ENCODE measurements at regions not wholly inside any gene's neighbourhood (a gene's known extent, or its start where the extent isn't known, plus 50 kb on each side); places are given as distances from the start of the nearest gene placed in this dataset.

DNA sequence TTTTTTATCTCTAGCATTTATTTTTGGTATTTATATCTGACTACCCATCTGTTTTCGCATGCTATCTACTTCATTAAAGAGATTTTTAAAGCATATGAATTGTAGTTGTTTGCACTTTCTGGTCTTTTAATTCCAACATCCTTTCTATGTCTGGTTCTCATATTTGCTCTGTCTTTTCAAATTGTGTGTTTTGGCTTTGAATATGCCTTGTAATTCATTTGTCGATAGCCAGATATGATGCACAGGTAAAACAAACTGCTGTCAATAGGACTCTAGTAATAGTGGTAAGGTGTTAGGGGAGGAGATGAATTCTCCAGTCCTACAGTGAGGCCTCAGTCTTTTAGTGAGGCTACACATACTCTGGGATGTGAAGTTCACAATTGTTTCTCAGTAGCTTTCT, 530.8 kb upstream of the CCDC179 start (continued):
- no peak for TF ChIP-seq PATZ1 (CRISPR knock-in tag; IDR thresholded peaks at IDR 0.05; ENCODE audit: borderline replicate concordance)

GRCh38 chr11:23398052-23398451, 537.8 kb upstream of the CCDC179 start:
- TF ChIP-seq TCF4 (CRISPR knock-in tag; IDR thresholded peaks at IDR 0.05; ENCODE audit: borderline replicate concordance) (no peak), BACH2 (CRISPR knock-in tag; IDR thresholded peaks at IDR 0.05; ENCODE audit: borderline replicate concordance) (no peak)
- TF ChIP-seq, protein P1, sequence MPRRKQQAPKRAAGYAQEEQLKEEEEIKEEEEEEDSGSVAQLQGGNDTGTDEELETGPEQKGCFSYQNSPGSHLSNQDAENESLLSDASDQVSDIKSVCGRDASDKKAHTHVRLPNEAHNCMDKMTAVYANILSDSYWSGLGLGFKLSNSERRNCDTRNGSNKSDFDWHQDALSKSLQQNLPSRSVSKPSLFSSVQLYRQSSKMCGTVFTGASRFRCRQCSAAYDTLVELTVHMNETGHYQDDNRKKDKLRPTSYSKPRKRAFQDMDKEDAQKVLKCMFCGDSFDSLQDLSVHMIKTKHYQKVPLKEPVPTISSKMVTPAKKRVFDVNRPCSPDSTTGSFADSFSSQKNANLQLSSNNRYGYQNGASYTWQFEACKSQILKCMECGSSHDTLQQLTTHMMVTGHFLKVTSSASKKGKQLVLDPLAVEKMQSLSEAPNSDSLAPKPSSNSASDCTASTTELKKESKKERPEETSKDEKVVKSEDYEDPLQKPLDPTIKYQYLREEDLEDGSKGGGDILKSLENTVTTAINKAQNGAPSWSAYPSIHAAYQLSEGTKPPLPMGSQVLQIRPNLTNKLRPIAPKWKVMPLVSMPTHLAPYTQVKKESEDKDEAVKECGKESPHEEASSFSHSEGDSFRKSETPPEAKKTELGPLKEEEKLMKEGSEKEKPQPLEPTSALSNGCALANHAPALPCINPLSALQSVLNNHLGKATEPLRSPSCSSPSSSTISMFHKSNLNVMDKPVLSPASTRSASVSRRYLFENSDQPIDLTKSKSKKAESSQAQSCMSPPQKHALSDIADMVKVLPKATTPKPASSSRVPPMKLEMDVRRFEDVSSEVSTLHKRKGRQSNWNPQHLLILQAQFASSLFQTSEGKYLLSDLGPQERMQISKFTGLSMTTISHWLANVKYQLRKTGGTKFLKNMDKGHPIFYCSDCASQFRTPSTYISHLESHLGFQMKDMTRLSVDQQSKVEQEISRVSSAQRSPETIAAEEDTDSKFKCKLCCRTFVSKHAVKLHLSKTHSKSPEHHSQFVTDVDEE (CRISPR knock-in tag; IDR thresholded peaks at IDR 0.05), result no peak
- ATAC-seq, result no peak

GRCh38 chr11:23399995-23400394, 539.7 kb upstream of the CCDC179 start:
- no peak for TF ChIP-seq ZNF565 (CRISPR knock-in tag; conservative IDR thresholded peaks at IDR 0.05; ENCODE audit: low read depth)
- no peak for TF ChIP-seq ZNF8 (CRISPR knock-in tag; IDR thresholded peaks at IDR 0.05)
- no peak for TF ChIP-seq ZNF70 (CRISPR knock-in tag; IDR thresholded peaks at IDR 0.05)
- TF ChIP-seq BACH2 (CRISPR knock-in tag; IDR thresholded peaks at IDR 0.05; ENCODE audit: borderline replicate concordance), result no peak
- ATAC-seq, result no peak

DNA sequence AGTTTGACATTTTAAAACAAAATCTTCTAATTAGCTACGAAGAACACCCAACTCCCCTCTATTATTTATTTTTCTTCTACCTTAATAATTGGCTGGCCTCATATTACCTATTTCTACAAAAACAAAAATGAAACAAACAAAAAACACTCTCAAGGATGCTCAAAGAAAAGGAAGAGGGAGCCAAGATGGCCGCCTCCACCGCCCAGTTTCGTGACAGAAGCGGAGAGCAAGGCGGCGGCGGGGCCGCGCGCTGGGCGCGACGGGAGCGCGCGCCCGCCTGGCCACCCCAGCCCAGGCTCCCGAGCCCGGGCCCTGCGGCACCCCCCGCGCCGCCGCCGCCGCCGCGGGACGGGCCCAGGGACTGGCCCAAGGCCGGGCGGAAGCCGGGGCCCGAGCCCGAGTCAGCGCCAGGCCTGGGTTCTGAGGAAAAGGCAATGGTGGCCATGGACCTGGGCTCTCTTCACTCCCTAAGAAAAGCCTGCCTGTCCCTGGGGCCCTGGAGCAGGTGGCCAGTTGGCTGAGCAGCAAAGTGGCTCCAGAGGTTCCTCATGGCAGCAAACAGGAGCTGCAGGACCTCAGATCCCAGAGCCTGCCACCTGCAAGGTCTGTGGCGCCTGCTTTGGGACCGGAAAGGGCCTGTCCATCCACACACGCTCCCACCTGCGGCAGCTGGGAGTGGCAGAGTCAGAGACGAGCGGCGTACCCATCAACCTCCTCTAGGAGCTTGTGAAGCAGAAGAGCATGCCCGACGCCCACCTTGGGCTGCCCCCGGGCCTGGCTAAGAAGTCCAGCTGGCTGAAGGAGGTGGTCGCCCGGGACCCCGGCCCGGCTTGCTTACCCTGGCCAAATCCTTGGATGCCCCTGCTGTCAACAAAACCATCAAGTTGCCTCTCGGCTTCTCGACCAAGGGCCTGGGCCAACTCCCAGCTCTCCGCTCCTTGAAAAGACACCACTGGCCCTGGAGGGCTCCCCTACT, 543.2 kb upstream of the CCDC179 start:
- TF ChIP-seq PATZ1 (CRISPR knock-in tag; IDR thresholded peaks at IDR 0.05; ENCODE audit: borderline replicate concordance), result no peak
- no peak for TF ChIP-seq CSDC2 (CRISPR knock-in tag; IDR thresholded peaks at IDR 0.05)
- no peak for TF ChIP-seq RARB (CRISPR knock-in tag; IDR thresholded peaks at IDR 0.05)
- TF ChIP-seq, protein P2, sequence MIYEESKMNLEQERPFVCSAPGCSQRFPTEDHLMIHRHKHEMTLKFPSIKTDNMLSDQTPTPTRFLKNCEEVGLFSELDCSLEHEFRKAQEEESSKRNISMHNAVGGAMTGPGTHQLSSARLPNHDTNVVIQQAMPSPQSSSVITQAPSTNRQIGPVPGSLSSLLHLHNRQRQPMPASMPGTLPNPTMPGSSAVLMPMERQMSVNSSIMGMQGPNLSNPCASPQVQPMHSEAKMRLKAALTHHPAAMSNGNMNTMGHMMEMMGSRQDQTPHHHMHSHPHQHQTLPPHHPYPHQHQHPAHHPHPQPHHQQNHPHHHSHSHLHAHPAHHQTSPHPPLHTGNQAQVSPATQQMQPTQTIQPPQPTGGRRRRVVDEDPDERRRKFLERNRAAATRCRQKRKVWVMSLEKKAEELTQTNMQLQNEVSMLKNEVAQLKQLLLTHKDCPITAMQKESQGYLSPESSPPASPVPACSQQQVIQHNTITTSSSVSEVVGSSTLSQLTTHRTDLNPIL (CRISPR knock-in tag; IDR thresholded peaks at IDR 0.05; ENCODE audit: low read depth), result no peak
- TF ChIP-seq, protein P3, sequence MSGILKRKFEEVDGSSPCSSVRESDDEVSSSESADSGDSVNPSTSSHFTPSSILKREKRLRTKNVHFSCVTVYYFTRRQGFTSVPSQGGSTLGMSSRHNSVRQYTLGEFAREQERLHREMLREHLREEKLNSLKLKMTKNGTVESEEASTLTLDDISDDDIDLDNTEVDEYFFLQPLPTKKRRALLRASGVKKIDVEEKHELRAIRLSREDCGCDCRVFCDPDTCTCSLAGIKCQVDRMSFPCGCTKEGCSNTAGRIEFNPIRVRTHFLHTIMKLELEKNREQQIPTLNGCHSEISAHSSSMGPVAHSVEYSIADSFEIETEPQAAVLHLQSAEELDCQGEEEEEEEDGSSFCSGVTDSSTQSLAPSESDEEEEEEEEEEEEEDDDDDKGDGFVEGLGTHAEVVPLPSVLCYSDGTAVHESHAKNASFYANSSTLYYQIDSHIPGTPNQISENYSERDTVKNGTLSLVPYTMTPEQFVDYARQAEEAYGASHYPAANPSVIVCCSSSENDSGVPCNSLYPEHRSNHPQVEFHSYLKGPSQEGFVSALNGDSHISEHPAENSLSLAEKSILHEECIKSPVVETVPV (CRISPR knock-in tag; IDR thresholded peaks at IDR 0.05), result no peak
- no peak for TF ChIP-seq TCF4 (CRISPR knock-in tag; IDR thresholded peaks at IDR 0.05; ENCODE audit: borderline replicate concordance)
- TF ChIP-seq SNAI2 (CRISPR knock-in tag; IDR thresholded peaks at IDR 0.05), result no peak
- TF ChIP-seq, protein P1 (CRISPR knock-in tag; IDR thresholded peaks at IDR 0.05), result no peak
- ATAC-seq, result no peak
